Right lobe of liver (tissue), 6 donors: ENCODE measurements at regions not wholly inside any gene's neighbourhood (a gene's known extent, or its start where the extent isn't known, plus 50 kb on each side); places are given as distances from the start of the nearest gene placed in this dataset.
"Not testable (repeated sequence)": the region's sequence is repeated elsewhere in the genome, so short reads cannot be mapped to it uniquely, and the experiment has no call there.

Experiments
- ATAC-seq, 4 donors: fragments of 200-7000 bp; cut with Tn5 transposase; one replicate each; pipeline ENCODE4 v1.9.1; 2020; ENCODE audit warnings: mild to moderate bottlenecking in 4 of 4, moderate library complexity in 4 of 4
- DNase-seq, 3 donors: peaks; one replicate each; pipeline ENCODE4 v3.0.0-alpha.2; 2020
- H3K27ac ChIP-seq, 3 donors: fragments of 200-600 bp; one replicate each; pipeline ENCODE4 v1.8.0; 2022
- H3K27me3 ChIP-seq, 2 donors: fragments of 200-600 bp; one replicate each; pipeline ENCODE4 v1.8.0; 2022
- H3K36me3 ChIP-seq, 4 donors: fragments of 200-600 bp; sonication (generic) in 1 of 4; one replicate each; pipeline versions ENCODE4 v1.5.1 to v1.8.0; 2017 to 2022; ENCODE audit warnings: control low read depth in 1 of 4
- H3K4me1 ChIP-seq, 4 donors: fragments of 200-600 bp; sonication (generic) in 1 of 4; one replicate each; pipeline versions ENCODE4 v1.5.1 to v1.8.0; 2017 to 2022; ENCODE audit warnings: control low read depth in 1 of 4
- H3K4me3 ChIP-seq, 3 donors: fragments of 200-600 bp; one replicate each; pipeline ENCODE4 v1.8.0; 2022
- H3K9me3 ChIP-seq, 4 donors: fragments of 200-600 bp; sonication (generic) in 1 of 4; one replicate each; pipeline versions ENCODE4 v1.5.1 to v1.8.0; 2017 to 2022; ENCODE audit warnings: control low read depth in 1 of 4
- CTCF ChIP-seq, 4 donors: fragments of 200-600 bp in 3 of 4; fragments of 450-650 bp in 1 of 4; IDR thresholded peaks; one replicate each; pipeline versions ENCODE4 v1.5.1 to v1.8.0; 2016 to 2022; ENCODE audit warnings: antibody characterized with exemption in 4 of 4, mild to moderate bottlenecking in 2 of 4
- POLR2A ChIP-seq: fragments of 450-650 bp; IDR thresholded peaks from one replicate; pipeline ENCODE4 v1.6.1; 2017; ENCODE audit warnings: antibody characterized with exemption, mild to moderate bottlenecking
- WGBS: methylation state at CpG from one replicate; pipeline ENCODE4 v1.1.6; 2018; ENCODE audit warnings: low coverage, low lambda C conversion rate; ENCODE audit not compliant: insufficient coverage; ENCODE audit errors: missing lambda C conversion rate; 5-methylcytosine and 5-hydroxymethylcytosine counted together
- intact Hi-C, 2 donors: fragments of 100-400 bp; cut with DNase I; formaldehyde crosslinking; loops; one replicate each; pipeline versions ENCODE4 v1.11.2 to v1.14.1; 2022
- donor health status: DM: no; HTN: yes; CAD: no.
- donor health status: DM: no; HTN: no; CAD: no.
- donor health status: DM: no; HTN: no; CAD: no.
- donor health status: DM: no; HTN: yes; CAD: no.
- donor health status: DM: no; HTN: yes; CAD: no.

DNA sequence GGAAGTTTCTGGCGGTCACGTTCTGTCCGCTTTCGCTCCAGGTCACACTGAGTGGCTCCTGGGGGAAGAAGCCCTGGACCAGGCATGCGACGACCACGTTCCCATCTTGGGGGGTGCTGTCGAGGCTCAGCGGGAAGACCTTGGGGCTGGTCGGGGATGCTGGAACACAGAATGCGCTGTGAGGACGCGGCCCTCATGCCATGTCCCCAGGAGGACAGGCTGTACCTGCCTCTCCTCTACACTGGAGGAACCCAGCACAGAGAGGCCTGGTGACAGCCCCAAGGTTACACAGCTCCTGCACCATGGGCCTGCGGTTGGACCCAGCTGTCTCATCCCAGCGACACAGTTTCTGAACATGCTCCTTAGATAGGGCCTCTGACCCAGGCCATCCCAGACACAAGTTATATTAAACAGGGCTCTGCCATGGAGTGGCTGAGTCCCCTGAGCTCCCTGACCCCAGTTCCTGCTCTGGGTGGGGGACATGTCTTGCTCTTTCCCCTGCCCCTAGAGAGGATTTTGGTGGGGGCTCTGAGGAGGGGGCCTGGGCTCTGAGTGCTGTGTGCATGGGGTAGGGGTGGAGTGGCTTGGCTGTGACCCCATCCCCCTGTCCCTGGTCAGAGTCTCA lies 62.0 kb downstream of the TMEM121 start:
- Histone ChIP-seq H3K27ac (no peak overlapping the region), H3K4me1 (no peaks in the 10 kb centered on the region), H3K27me3 (no peaks in the 10 kb centered on the region), H3K4me3 (no peak overlapping the region), H3K36me3 (no peaks in the 10 kb centered on the region), H3K9me3 (no peaks in the 10 kb centered on the region)
- intact Hi-C loops: loop anchor here (5.0 to 10.0 kb wide), 2 partner anchors 116 to 119 kb away; no protein-coding TSS in a partner anchor
- DNase-seq (peak in 1 of 3 donors; percentile 40), ATAC-seq (peak in 1 of 4 donors; percentile 4)
- 93% methylated on average over 3 of the region's 15 CpGs for WGBS
- no peak for TF ChIP-seq POLR2A
- TF ChIP-seq CTCF (IDR thresholded peaks at IDR 0.05): no peak

DNA sequence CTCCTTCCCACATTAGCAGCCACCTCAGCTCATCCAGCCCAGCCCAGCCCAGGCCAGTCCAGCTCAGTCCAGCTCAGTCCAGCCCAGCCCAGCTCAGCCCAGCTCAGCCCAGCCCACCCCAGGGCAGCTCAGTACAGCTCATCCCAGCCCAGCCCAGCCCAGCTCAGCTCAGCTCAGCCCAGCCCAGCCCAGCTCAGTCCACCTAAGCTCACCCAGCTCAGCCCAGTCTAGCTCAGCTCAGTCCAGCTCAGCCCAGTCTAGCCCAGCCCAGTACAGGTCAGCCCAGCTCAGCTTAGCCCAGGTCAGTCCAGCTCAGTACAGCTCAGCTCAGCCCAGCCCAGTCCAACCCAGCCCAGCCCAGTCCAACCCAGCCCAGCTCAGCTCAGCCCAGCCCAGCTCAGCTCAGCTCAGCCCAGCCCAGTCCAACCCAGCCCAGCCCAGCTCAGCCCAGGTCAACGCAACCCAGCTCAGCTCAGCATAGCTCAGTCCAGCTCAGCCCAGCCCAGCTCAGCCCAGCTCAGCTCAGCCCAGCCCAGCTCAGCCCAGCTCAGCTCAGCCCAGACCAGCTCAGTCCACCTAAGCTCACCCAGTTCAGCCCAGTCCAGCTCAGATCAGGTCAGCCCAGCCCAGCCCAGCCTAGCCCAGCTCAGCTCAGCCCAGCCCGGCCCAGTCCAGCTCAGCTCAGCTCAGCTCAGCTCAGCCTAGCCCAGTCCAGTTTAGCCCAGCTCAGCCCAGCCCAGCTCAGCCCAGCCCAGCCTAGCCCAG lies 63.0 kb downstream of the TMEM121 start:
- no peak for TF ChIP-seq CTCF (IDR thresholded peaks at IDR 0.05)
- no peak for TF ChIP-seq POLR2A
- H3K27me3 ChIP-seq: no peaks in the 10 kb centered on the region
- DNase-seq: peak in 2 of 3 donors; percentile 42 to 74
- H3K9me3 ChIP-seq: no peaks in the 10 kb centered on the region
- ATAC-seq: peak; percentile 20 to 76 (median 40)
- H3K36me3 ChIP-seq: no peaks in the 10 kb centered on the region
- no peak overlapping the region for H3K27ac ChIP-seq
- no CpG with 5 or more reads among the region's 2 CpGs for WGBS
- intact Hi-C loops: loop anchor here (5.0 to 10.0 kb wide), 2 partner anchors 115 to 118 kb away; no protein-coding TSS in a partner anchor
- no peak overlapping the region for H3K4me3 ChIP-seq
- H3K4me1 ChIP-seq: no peaks in the 10 kb centered on the region

- intact Hi-C loops: loop anchor here (5.0 to 10.0 kb wide), 2 partner anchors 115 to 117 kb away; no protein-coding TSS in a partner anchor
- H3K27ac ChIP-seq: not testable (repeated sequence)
Observed at GRCh38 chr14:105589926-105590185, 63.5 kb downstream of the TMEM121 start.

GRCh38 chr14:105591052-105591451 lies 64.7 kb downstream of the TMEM121 start:
- TF ChIP-seq POLR2A (no peak), CTCF (IDR thresholded peaks at IDR 0.05) (no peak)
- Histone ChIP-seq H3K27ac (no peak overlapping the region), H3K9me3 (no peaks in the 10 kb centered on the region), H3K4me1 (no peaks in the 10 kb centered on the region), H3K4me3 (no peak overlapping the region), H3K36me3 (no peaks in the 10 kb centered on the region), H3K27me3 (no peaks in the 10 kb centered on the region)
- peak in 1 of 4 donors; percentile 73 for ATAC-seq
- DNase-seq: peak in 2 of 3 donors; percentile 39 to 65
- intact Hi-C loops: no loop called here
- WGBS: no CpG with 5 or more reads among the region's 4 CpGs

More at GRCh38 chr14:105589926-105590185, 63.5 kb downstream of the TMEM121 start:
- 0% methylated on average over 1 of the region's 4 CpGs for WGBS
- not testable (repeated sequence) for H3K9me3 ChIP-seq, H3K36me3 ChIP-seq, H3K4me3 ChIP-seq, H3K4me1 ChIP-seq, DNase-seq, H3K27me3 ChIP-seq, ATAC-seq

DNA sequence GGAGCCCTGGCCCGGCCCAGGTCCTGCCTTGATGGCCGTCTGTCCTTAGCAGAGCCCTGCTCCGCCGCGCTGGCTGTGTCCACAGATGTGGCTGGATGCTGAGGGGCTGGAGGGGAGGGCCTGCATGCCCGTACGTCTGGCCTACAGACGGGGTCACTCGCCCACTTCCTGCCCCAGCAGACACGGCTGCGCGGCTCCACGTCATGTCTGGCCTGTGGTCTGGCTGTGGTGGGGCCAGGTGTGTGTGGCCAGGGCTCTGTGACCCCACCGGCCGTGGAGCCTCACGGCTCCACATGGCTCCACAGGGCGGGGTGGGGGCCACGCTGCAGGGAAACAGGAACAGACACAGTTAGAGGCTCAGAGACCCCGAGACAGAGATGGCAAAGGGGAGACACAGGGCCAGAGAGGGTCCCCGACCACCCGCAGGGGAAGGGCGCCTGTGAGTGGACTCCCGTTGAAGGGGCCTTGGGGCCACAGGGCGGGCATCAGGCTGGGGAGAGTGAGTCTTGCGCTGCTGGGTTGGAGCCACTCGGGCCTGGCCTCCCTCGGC lies 65.5 kb downstream of the TMEM121 start:
- intact Hi-C loops, H3K36me3 ChIP-seq, H3K4me1 ChIP-seq, H3K9me3 ChIP-seq, H3K27ac ChIP-seq, H3K4me3 ChIP-seq, DNase-seq, H3K27me3 ChIP-seq, ATAC-seq: not testable (repeated sequence)
- 95% methylated on average over 4 of the region's 27 CpGs for WGBS

GRCh38 chr14:105592646-105593045 lies 66.3 kb downstream of the TMEM121 start:
- 17% methylated on average over 1 of the region's 13 CpGs for WGBS
- ATAC-seq, DNase-seq, H3K4me3 ChIP-seq, H3K36me3 ChIP-seq, H3K9me3 ChIP-seq, H3K27ac ChIP-seq, H3K4me1 ChIP-seq, H3K27me3 ChIP-seq, intact Hi-C loops: not testable (repeated sequence)

GRCh38 chr14:105595346-105595745 lies 69.0 kb downstream of the TMEM121 start:
- H3K9me3 ChIP-seq, H3K4me3 ChIP-seq, H3K27ac ChIP-seq, H3K27me3 ChIP-seq, H3K36me3 ChIP-seq, intact Hi-C loops, H3K4me1 ChIP-seq: not testable (repeated sequence)
- DNase-seq: peak in 1 of 3 donors; percentile 42
- peak in 2 of 4 donors; percentile 8 to 22 for ATAC-seq
- 88% methylated on average over 4 of the region's 21 CpGs for WGBS

DNA sequence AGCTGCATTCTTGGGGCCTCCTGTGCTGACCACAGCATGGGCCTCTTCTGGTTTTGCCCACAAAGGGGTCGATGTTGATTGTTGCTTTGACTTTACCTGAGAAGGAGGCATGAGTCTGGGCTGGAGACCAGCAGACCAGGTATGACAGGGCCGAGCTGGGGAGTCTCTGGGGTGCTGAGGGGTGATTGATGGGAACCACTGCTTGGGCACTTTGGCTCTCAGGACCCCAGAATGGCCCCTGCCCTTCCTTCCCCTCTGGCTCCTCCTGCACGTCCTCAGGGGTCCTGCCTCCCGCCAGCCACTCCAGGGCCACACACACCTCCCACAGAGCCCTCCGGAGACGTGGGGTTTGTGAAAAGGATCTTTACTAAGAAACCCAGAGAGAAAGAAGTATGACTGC lies 70.0 kb downstream of the TMEM121 start:
- ATAC-seq, H3K4me3 ChIP-seq, H3K27me3 ChIP-seq, H3K36me3 ChIP-seq, DNase-seq, intact Hi-C loops, H3K27ac ChIP-seq, H3K9me3 ChIP-seq, H3K4me1 ChIP-seq: not testable (repeated sequence)
- WGBS: no CpG with 5 or more reads among the region's 6 CpGs
